ENCODE measurements at regions not wholly inside any gene's neighbourhood (a gene's known extent, or its start where the extent isn't known, plus 50 kb on each side); places are given as distances from the start of the nearest gene placed in this dataset.

GRCh38 chr5:123265551-123265950, 157.7 kb downstream of the CEP120 start:
- H3K4me1 Mint-ChIP-seq, result no peaks in the 10 kb centered on the region
- H3K9me3 Mint-ChIP-seq, result no peaks in the 10 kb centered on the region
- no peak for ATAC-seq (replicated peaks)
- no peak overlapping the region for H3K4me3 Mint-ChIP-seq
- peaks cover 3% of the 10 kb centered on the region for H3K27me3 Mint-ChIP-seq
- no peaks in the 10 kb centered on the region for H3K36me3 Mint-ChIP-seq (ENCODE audit: low read depth)
- no peak overlapping the region for H3K27ac Mint-ChIP-seq

GRCh38 chr5:123264394-123264793, 158.8 kb downstream of the CEP120 start:
- ATAC-seq (replicated peaks), result no peak
- Mint-ChIP-seq H3K27ac (no peak overlapping the region), H3K36me3 (ENCODE audit: low read depth) (no peaks in the 10 kb centered on the region), H3K4me1 (no peaks in the 10 kb centered on the region), H3K4me3 (no peak overlapping the region), H3K9me3 (no peaks in the 10 kb centered on the region), H3K27me3 (peaks cover 8% of the 10 kb centered on the region)

DNA sequence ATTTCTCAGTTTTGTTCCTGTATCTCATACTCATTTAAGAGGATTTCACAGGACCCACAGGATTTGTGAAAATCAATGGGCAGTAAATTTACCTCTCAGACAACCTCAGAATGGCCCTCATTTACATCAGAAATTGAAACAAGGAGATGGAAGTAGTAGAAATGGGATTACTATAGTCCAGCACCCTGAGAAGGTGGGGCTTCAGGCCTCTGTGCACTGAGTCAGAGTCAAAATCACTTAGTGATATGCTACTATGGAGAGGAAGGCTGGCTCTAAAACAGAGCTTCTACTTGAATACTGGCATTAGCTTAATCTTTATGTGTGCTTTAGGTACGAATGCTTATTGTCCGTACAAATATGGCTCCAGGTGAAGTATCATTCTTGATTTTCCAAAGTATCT, 159.3 kb downstream of the CEP120 start:
- Mint-ChIP-seq H3K4me1 (no peaks in the 10 kb centered on the region), H3K36me3 (ENCODE audit: low read depth) (no peaks in the 10 kb centered on the region), H3K4me3 (no peak overlapping the region), H3K27ac (no peak overlapping the region), H3K9me3 (no peaks in the 10 kb centered on the region), H3K27me3 (peaks cover 8% of the 10 kb centered on the region)
- ATAC-seq (replicated peaks), result no peak

GRCh38 chr5:123262216-123262823, 160.9 kb downstream of the CEP120 start:
- Mint-ChIP-seq H3K4me3 (no peak overlapping the region), H3K4me1 (no peaks in the 10 kb centered on the region), H3K36me3 (ENCODE audit: low read depth) (no peaks in the 10 kb centered on the region), H3K9me3 (peaks cover 5% of the 10 kb centered on the region), H3K27ac (no peak overlapping the region), H3K27me3 (peaks cover 14% of the 10 kb centered on the region)
- ATAC-seq (replicated peaks), result no peak

DNA sequence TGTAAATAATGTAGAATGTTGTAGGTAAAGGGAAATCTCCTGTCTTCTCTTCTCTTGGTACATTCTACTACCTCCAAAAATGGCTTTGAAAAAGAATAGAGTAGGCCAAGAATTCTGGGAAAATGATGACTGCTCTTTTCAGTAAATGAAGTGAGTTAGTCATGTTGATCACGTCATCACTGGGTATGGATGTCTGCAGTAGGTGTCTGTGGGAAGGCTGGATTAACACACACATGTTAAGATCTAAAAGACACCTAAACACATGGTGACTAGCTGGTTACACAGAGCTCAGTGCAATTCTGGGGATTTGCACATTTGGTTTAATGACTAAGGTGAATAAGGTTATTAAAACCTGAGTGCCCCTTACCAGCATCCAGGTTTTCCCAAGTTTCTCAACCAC, 161.5 kb downstream of the CEP120 start:
- Mint-ChIP-seq H3K36me3 (ENCODE audit: low read depth) (no peaks in the 10 kb centered on the region), H3K27me3 (peaks cover 14% of the 10 kb centered on the region), H3K9me3 (peaks cover 5% of the 10 kb centered on the region), H3K4me1 (no peaks in the 10 kb centered on the region), H3K4me3 (no peak overlapping the region), H3K27ac (no peak overlapping the region)
- ATAC-seq (replicated peaks), result peak; percentile 39

- Mint-ChIP-seq H3K4me3 (no peak overlapping the region), H3K27ac (no peak overlapping the region), H3K27me3 (peaks cover 7% of the 10 kb centered on the region), H3K9me3 (peaks cover 4% of the 10 kb centered on the region), H3K36me3 (ENCODE audit: low read depth) (no peaks in the 10 kb centered on the region), H3K4me1 (no peaks in the 10 kb centered on the region)
- no peak for ATAC-seq (replicated peaks)
Measured at GRCh38 chr5:123249446-123249845, 160.4 kb downstream of the PRDM6 start.

GRCh38 chr5:123245689-123246088, 156.6 kb downstream of the PRDM6 start:
- Mint-ChIP-seq H3K4me3 (no peak overlapping the region), H3K4me1 (no peaks in the 10 kb centered on the region), H3K27me3 (peaks cover 15% of the 10 kb centered on the region), H3K27ac (no peak overlapping the region), H3K36me3 (ENCODE audit: low read depth) (no peaks in the 10 kb centered on the region), H3K9me3 (no peaks in the 10 kb centered on the region)
- no peak for ATAC-seq (replicated peaks)

GRCh38 chr5:123244458-123244857, 155.4 kb downstream of the PRDM6 start:
- Mint-ChIP-seq H3K4me1 (no peaks in the 10 kb centered on the region), H3K4me3 (no peak overlapping the region), H3K9me3 (no peaks in the 10 kb centered on the region), H3K27ac (no peak overlapping the region), H3K36me3 (ENCODE audit: low read depth) (no peaks in the 10 kb centered on the region), H3K27me3 (peaks cover 12% of the 10 kb centered on the region)
- no peak for ATAC-seq (replicated peaks)

Measured in activated T-helper 17 cell treated with anti-CD3 and anti-CD28 coated beads, Interleukin-2, amount 50 U/mL, for 72 hours (primary cell).